Stimulated activated effector memory CD8-positive, alpha-beta T cell treated with anti-CD3 and anti-CD28 coated beads, Interleukin-12 subunit alpha, Interleukin-12 subunit beta, amount 100 ng/mL, for 72 hours (primary cell): ENCODE measurements at regions not wholly inside any gene's neighbourhood (a gene's known extent, or its start where the extent isn't known, plus 50 kb on each side); places are given as distances from the start of the nearest gene placed in this dataset.

Source experiments
- ATAC-seq: fragments of 150-1000 bp; cut with Tn5 transposase; 2 replicates; pipeline ENCODE4 v1.10.0; 2021
- DNase-seq, 2 donors: peaks; one replicate each; pipeline ENCODE4 v3.0.0; 2021 to 2022; ENCODE audit warnings: low spot score in 2 of 2
- H3K27ac Mint-ChIP-seq: one replicate; pipeline ENCODE4 v1.8.0; 2022; ENCODE audit warnings: mild to moderate bottlenecking, mixed read lengths
- H3K36me3 Mint-ChIP-seq: one replicate; pipeline ENCODE4 v1.8.0; 2022; ENCODE audit warnings: mild to moderate bottlenecking, mixed read lengths
- H3K4me1 Mint-ChIP-seq: one replicate; pipeline ENCODE4 v1.8.0; 2022; ENCODE audit warnings: mixed read lengths
- H3K4me3 Mint-ChIP-seq: one replicate; pipeline ENCODE4 v1.8.0; 2022; ENCODE audit warnings: mild to moderate bottlenecking, mixed read lengths
- H3K9me3 Mint-ChIP-seq: one replicate; pipeline ENCODE4 v1.8.0; 2022; ENCODE audit warnings: mixed read lengths

- Mint-ChIP-seq H3K27ac (no peak overlapping the region), H3K4me1 (no peaks in the 10 kb centered on the region), H3K9me3 (peaks cover 2% of the 10 kb centered on the region), H3K4me3 (no peak overlapping the region), H3K36me3 (no peaks in the 10 kb centered on the region)
- DNase-seq (no peak), ATAC-seq (no peak)
Measured at GRCh38 chr14:38116895-38117294, 90.8 kb upstream of the SSTR1 start.

GRCh38 chr14:38120109-38120508 lies 87.6 kb upstream of the SSTR1 start:
- H3K4me3 Mint-ChIP-seq: no peak overlapping the region
- H3K36me3 Mint-ChIP-seq: no peaks in the 10 kb centered on the region
- no peak for ATAC-seq
- H3K27ac Mint-ChIP-seq: no peak overlapping the region
- DNase-seq: no peak
- no peaks in the 10 kb centered on the region for H3K4me1 Mint-ChIP-seq
- peaks cover 4% of the 10 kb centered on the region for H3K9me3 Mint-ChIP-seq

- Mint-ChIP-seq H3K36me3 (no peaks in the 10 kb centered on the region), H3K4me3 (no peak overlapping the region), H3K9me3 (peaks cover 4% of the 10 kb centered on the region), H3K4me1 (no peaks in the 10 kb centered on the region), H3K27ac (no peak overlapping the region)
- no peak for DNase-seq
- ATAC-seq: no peak
Measured at GRCh38 chr14:38121320-38122020, 86.2 kb upstream of the SSTR1 start.

GRCh38 chr14:38122241-38122640 lies 85.5 kb upstream of the SSTR1 start:
- DNase-seq (no peak), ATAC-seq (no peak)
- Mint-ChIP-seq H3K4me1 (no peaks in the 10 kb centered on the region), H3K9me3 (peaks cover 4% of the 10 kb centered on the region), H3K27ac (no peak overlapping the region), H3K4me3 (no peak overlapping the region), H3K36me3 (no peaks in the 10 kb centered on the region)

- H3K4me3 Mint-ChIP-seq: no peak overlapping the region
- H3K36me3 Mint-ChIP-seq: no peaks in the 10 kb centered on the region
- ATAC-seq (no peak), DNase-seq (no peak)
- H3K9me3 Mint-ChIP-seq: peaks cover 4% of the 10 kb centered on the region
- no peaks in the 10 kb centered on the region for H3K4me1 Mint-ChIP-seq
- H3K27ac Mint-ChIP-seq: no peak overlapping the region
Measured at GRCh38 chr14:38124506-38124905, 83.2 kb upstream of the SSTR1 start.

GRCh38 chr14:38125481-38126037 lies 82.1 kb upstream of the SSTR1 start:
- peaks cover 4% of the 10 kb centered on the region for H3K9me3 Mint-ChIP-seq
- DNase-seq (no peak), ATAC-seq (no peak)
- H3K4me1 Mint-ChIP-seq: no peaks in the 10 kb centered on the region
- H3K36me3 Mint-ChIP-seq: no peaks in the 10 kb centered on the region
- no peak overlapping the region for H3K4me3 Mint-ChIP-seq
- no peak overlapping the region for H3K27ac Mint-ChIP-seq

- ATAC-seq (no peak), DNase-seq (no peak)
- Mint-ChIP-seq H3K4me1 (no peaks in the 10 kb centered on the region), H3K9me3 (peaks cover 4% of the 10 kb centered on the region), H3K36me3 (no peaks in the 10 kb centered on the region), H3K4me3 (no peak overlapping the region), H3K27ac (no peak overlapping the region)
Measured at GRCh38 chr14:38127356-38127755, 80.3 kb upstream of the SSTR1 start.

- no peak overlapping the region for H3K27ac Mint-ChIP-seq
- no peaks in the 10 kb centered on the region for H3K4me1 Mint-ChIP-seq
- ATAC-seq (no peak), DNase-seq (no peak)
- H3K4me3 Mint-ChIP-seq: no peak overlapping the region
- H3K36me3 Mint-ChIP-seq: no peaks in the 10 kb centered on the region
- peaks cover 4% of the 10 kb centered on the region for H3K9me3 Mint-ChIP-seq
Measured at GRCh38 chr14:38127784-38128183, 79.9 kb upstream of the SSTR1 start.

- H3K27ac Mint-ChIP-seq: no peak overlapping the region
- no peak for DNase-seq
- peaks cover 4% of the 10 kb centered on the region for H3K9me3 Mint-ChIP-seq
- H3K4me3 Mint-ChIP-seq: no peak overlapping the region
- no peak for ATAC-seq
- no peaks in the 10 kb centered on the region for H3K4me1 Mint-ChIP-seq
- no peaks in the 10 kb centered on the region for H3K36me3 Mint-ChIP-seq
Measured at GRCh38 chr14:38128640-38129039, 79.1 kb upstream of the SSTR1 start.

GRCh38 chr14:38129192-38129591 lies 78.5 kb upstream of the SSTR1 start:
- ATAC-seq (no peak), DNase-seq (no peak)
- no peak overlapping the region for H3K27ac Mint-ChIP-seq
- H3K9me3 Mint-ChIP-seq: peaks cover 4% of the 10 kb centered on the region
- no peaks in the 10 kb centered on the region for H3K4me1 Mint-ChIP-seq
- no peak overlapping the region for H3K4me3 Mint-ChIP-seq
- H3K36me3 Mint-ChIP-seq: no peaks in the 10 kb centered on the region

- H3K4me3 Mint-ChIP-seq: no peak overlapping the region
- H3K4me1 Mint-ChIP-seq: no peaks in the 10 kb centered on the region
- DNase-seq (no peak), ATAC-seq (peak; percentile 71)
- no peaks in the 10 kb centered on the region for H3K36me3 Mint-ChIP-seq
- H3K9me3 Mint-ChIP-seq: no peaks in the 10 kb centered on the region
- H3K27ac Mint-ChIP-seq: no peak overlapping the region
Measured at GRCh38 chr14:38129705-38130104, 78.0 kb upstream of the SSTR1 start.

- H3K4me3 Mint-ChIP-seq: no peak overlapping the region
- H3K4me1 Mint-ChIP-seq: no peaks in the 10 kb centered on the region
- no peak overlapping the region for H3K27ac Mint-ChIP-seq
- no peak for DNase-seq
- H3K9me3 Mint-ChIP-seq: no peaks in the 10 kb centered on the region
- ATAC-seq: no peak
- no peaks in the 10 kb centered on the region for H3K36me3 Mint-ChIP-seq
Measured at GRCh38 chr14:38134416-38135030, 73.2 kb upstream of the SSTR1 start.

- no peak for ATAC-seq
- no peaks in the 10 kb centered on the region for H3K36me3 Mint-ChIP-seq
- no peaks in the 10 kb centered on the region for H3K9me3 Mint-ChIP-seq
- no peak overlapping the region for H3K27ac Mint-ChIP-seq
- no peak overlapping the region for H3K4me3 Mint-ChIP-seq
- DNase-seq: no peak
- H3K4me1 Mint-ChIP-seq: no peaks in the 10 kb centered on the region
Measured at GRCh38 chr14:38135106-38135867, 72.4 kb upstream of the SSTR1 start.

GRCh38 chr14:38137005-38137404 lies 70.7 kb upstream of the SSTR1 start:
- no peaks in the 10 kb centered on the region for H3K36me3 Mint-ChIP-seq
- no peaks in the 10 kb centered on the region for H3K9me3 Mint-ChIP-seq
- DNase-seq (no peak), ATAC-seq (no peak)
- H3K4me3 Mint-ChIP-seq: no peak overlapping the region
- H3K27ac Mint-ChIP-seq: no peak overlapping the region
- no peaks in the 10 kb centered on the region for H3K4me1 Mint-ChIP-seq

- Mint-ChIP-seq H3K36me3 (no peaks in the 10 kb centered on the region), H3K4me1 (no peaks in the 10 kb centered on the region), H3K9me3 (no peaks in the 10 kb centered on the region), H3K4me3 (no peak overlapping the region), H3K27ac (no peak overlapping the region)
- ATAC-seq (no peak), DNase-seq (no peak)
Measured at GRCh38 chr14:38138473-38139138, 69.1 kb upstream of the SSTR1 start.
